BJ (cell line): ENCODE measurements at regions not wholly inside any gene's neighbourhood (a gene's known extent, or its start where the extent isn't known, plus 50 kb on each side); places are given as distances from the start of the nearest gene placed in this dataset.

Experiments used
- CTCF ChIA-PET: fragments of 350-600 bp; formaldehyde crosslinking; extraction: SDS; loops from one replicate; lab custom pipeline; 2021; ENCODE audit warnings: antibody characterized with exemption, inconsistent platforms; lab: Yijun Ruan, JAX
- POLR2A ChIA-PET: fragments of 300-600 bp; sonication (Branson Sonifier 250); formaldehyde crosslinking; extraction: SDS; loops from one replicate; lab custom pipeline; 2021; ENCODE audit warnings: antibody characterized with exemption; lab: Charles Lee
- DNase-seq: peaks from one replicate; pipeline ENCODE4 v3.0.0-alpha.2; 2011; ENCODE audit warnings: low read depth
- H3K27me3 ChIP-seq: 2 replicates; pipeline ENCODE4 v1.6.0; 2011; ENCODE audit warnings: low read length; ENCODE audit not compliant: control insufficient read depth, insufficient read depth
- H3K36me3 ChIP-seq: 2 replicates; pipeline ENCODE4 v1.5.1; 2011; ENCODE audit warnings: low read length; ENCODE audit not compliant: control insufficient read depth, insufficient read depth
- H3K4me3 ChIP-seq: 2 replicates; pipeline ENCODE4 v1.5.1; 2011; ENCODE audit warnings: low read depth, mild to moderate bottlenecking, control low read depth, low read length
- CTCF ChIP-seq: IDR thresholded peaks from 2 replicates; pipeline ENCODE4 v1.5.1; 2011; ENCODE audit warnings: low read depth, mild to moderate bottlenecking, control low read depth, inconsistent platforms, low read length, moderate library complexity; ENCODE audit not compliant: insufficient read depth

GRCh38 chr6:147820520-147820919 lies 312.0 kb downstream of the SAMD5 start:
- Histone ChIP-seq H3K27me3 (no peaks in the 10 kb centered on the region), H3K36me3 (no peaks in the 10 kb centered on the region), H3K4me3 (no peak overlapping the region)
- no peak for DNase-seq
- ChIA-PET CTCF (interaction anchor here (0.6 to 1.3 kb wide), 2 partner anchors 9 to 162 kb away, joined by 3 read pairs; no protein-coding TSS in a partner anchor), POLR2A (no interaction called here)
- no peak for TF ChIP-seq CTCF

- POLR2A ChIA-PET, result no interaction called here
- CTCF ChIA-PET, result interaction anchor here (1.3 kb wide), 1 partner anchor 10 kb away, joined by 3 read pairs; no protein-coding TSS in a partner anchor
- no peaks in the 10 kb centered on the region for H3K36me3 ChIP-seq
- H3K4me3 ChIP-seq, result no peak overlapping the region
- TF ChIP-seq CTCF, result no peak
- no peak for DNase-seq
- H3K27me3 ChIP-seq, result no peaks in the 10 kb centered on the region
Observed at GRCh38 chr6:147821295-147821897, 312.9 kb downstream of the SAMD5 start.

GRCh38 chr6:147823936-147824335 lies 315.4 kb downstream of the SAMD5 start:
- no peak overlapping the region for H3K4me3 ChIP-seq
- TF ChIP-seq CTCF, result no peak
- DNase-seq, result no peak
- ChIA-PET CTCF (no interaction called here), POLR2A (no interaction called here)
- no peaks in the 10 kb centered on the region for H3K36me3 ChIP-seq
- H3K27me3 ChIP-seq, result no peaks in the 10 kb centered on the region

- CTCF ChIA-PET, result interaction anchor here (0.8 kb wide), 1 partner anchor 12 kb away, joined by 3 read pairs; no protein-coding TSS in a partner anchor
- no peaks in the 10 kb centered on the region for H3K36me3 ChIP-seq
- no peaks in the 10 kb centered on the region for H3K27me3 ChIP-seq
- no peak for DNase-seq
- H3K4me3 ChIP-seq, result no peak overlapping the region
- POLR2A ChIA-PET, result no interaction called here
- no peak for TF ChIP-seq CTCF
Observed at GRCh38 chr6:147825848-147826247, 317.4 kb downstream of the SAMD5 start.

GRCh38 chr6:147826698-147827097 lies 318.2 kb downstream of the SAMD5 start:
- ChIA-PET POLR2A (no interaction called here), CTCF (no interaction called here)
- TF ChIP-seq CTCF, result no peak
- Histone ChIP-seq H3K27me3 (no peaks in the 10 kb centered on the region), H3K4me3 (no peak overlapping the region), H3K36me3 (no peaks in the 10 kb centered on the region)
- no peak for DNase-seq
